Ascending aorta (tissue), 2 donors: ENCODE measurements at regions not wholly inside any gene's neighbourhood (a gene's known extent, or its start where the extent isn't known, plus 50 kb on each side); places are given as distances from the start of the nearest gene placed in this dataset.

Experiments used
- DNase-seq, 2 donors: peaks; one replicate each; pipeline ENCODE4 v3.0.0-alpha.2; 2019; ENCODE audit warnings: low spot score in 2 of 2
- H3K27ac ChIP-seq, 2 donors: fragments of 200-600 bp; sonication (generic); one replicate each; pipeline ENCODE4 v1.5.1; 2016 to 2017; ENCODE audit warnings: mild to moderate bottlenecking in 1 of 2
- H3K27me3 ChIP-seq: fragments of 200-600 bp; sonication (generic); one replicate; pipeline ENCODE4 v1.5.1; 2017
- H3K36me3 ChIP-seq, 2 donors: fragments of 200-600 bp; sonication (generic); one replicate each; pipeline ENCODE4 v1.5.1; 2016
- H3K4me1 ChIP-seq, 2 donors: fragments of 200-600 bp; sonication (generic); one replicate each; pipeline ENCODE4 v1.5.1; 2016 to 2017; ENCODE audit warnings: mild to moderate bottlenecking in 1 of 2
- H3K4me3 ChIP-seq, 2 donors: fragments of 200-600 bp; sonication (generic); one replicate each; pipeline ENCODE4 v1.5.1; 2016 to 2017; ENCODE audit warnings: mild to moderate bottlenecking in 1 of 2
- H3K9me3 ChIP-seq, 2 donors: fragments of 200-600 bp; sonication (generic); one replicate each; pipeline ENCODE4 v1.5.1; 2016
- intact Hi-C: fragments of 100-400 bp; cut with DNase I; formaldehyde crosslinking; loops from one replicate; pipeline ENCODE4 v1.15.1; 2023
- TF ChIP-seq, protein P1 (sequence below), 3 experiments: fragments of 200-600 bp in 2 of 3; fragments of 450-650 bp in 1 of 3; sonication (generic) in 2 of 3; IDR thresholded peaks; one replicate each; pipeline ENCODE4 v1.5.1; 2016 to 2019; ENCODE audit warnings: antibody characterized with exemption in 3 of 3, mild to moderate bottlenecking in 1 of 3, moderate library complexity in 1 of 3

GRCh38 chr15:81987628-81988027 lies 58.2 kb downstream of the MEX3B start:
- no peak for DNase-seq
- H3K36me3 ChIP-seq: no peaks in the 10 kb centered on the region
- TF ChIP-seq, protein P1, sequence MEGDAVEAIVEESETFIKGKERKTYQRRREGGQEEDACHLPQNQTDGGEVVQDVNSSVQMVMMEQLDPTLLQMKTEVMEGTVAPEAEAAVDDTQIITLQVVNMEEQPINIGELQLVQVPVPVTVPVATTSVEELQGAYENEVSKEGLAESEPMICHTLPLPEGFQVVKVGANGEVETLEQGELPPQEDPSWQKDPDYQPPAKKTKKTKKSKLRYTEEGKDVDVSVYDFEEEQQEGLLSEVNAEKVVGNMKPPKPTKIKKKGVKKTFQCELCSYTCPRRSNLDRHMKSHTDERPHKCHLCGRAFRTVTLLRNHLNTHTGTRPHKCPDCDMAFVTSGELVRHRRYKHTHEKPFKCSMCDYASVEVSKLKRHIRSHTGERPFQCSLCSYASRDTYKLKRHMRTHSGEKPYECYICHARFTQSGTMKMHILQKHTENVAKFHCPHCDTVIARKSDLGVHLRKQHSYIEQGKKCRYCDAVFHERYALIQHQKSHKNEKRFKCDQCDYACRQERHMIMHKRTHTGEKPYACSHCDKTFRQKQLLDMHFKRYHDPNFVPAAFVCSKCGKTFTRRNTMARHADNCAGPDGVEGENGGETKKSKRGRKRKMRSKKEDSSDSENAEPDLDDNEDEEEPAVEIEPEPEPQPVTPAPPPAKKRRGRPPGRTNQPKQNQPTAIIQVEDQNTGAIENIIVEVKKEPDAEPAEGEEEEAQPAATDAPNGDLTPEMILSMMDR (IDR thresholded peaks at IDR 0.05): no peak

GRCh38 chr15:81983497-81983896 lies 62.3 kb downstream of the MEX3B start:
- H3K9me3 ChIP-seq: no peaks in the 10 kb centered on the region
- intact Hi-C loops: no loop called here
- no peaks in the 10 kb centered on the region for H3K36me3 ChIP-seq
- TF ChIP-seq, protein P1 (IDR thresholded peaks at IDR 0.05): no peak
- H3K27me3 ChIP-seq: no peaks in the 10 kb centered on the region
- DNase-seq: no peak
- no peak overlapping the region for H3K4me3 ChIP-seq
- no peaks in the 10 kb centered on the region for H3K4me1 ChIP-seq
- no peak overlapping the region for H3K27ac ChIP-seq

More at GRCh38 chr15:81987628-81988027, 58.2 kb downstream of the MEX3B start:
- Histone ChIP-seq H3K27ac (no peak overlapping the region), H3K4me1 (no peaks in the 10 kb centered on the region), H3K4me3 (no peak overlapping the region), H3K27me3 (no peaks in the 10 kb centered on the region), H3K9me3 (peaks cover 0 to 10% of the 10 kb centered on the region in 2 donors)
- intact Hi-C loops: no loop called here

GRCh38 chr15:81982808-81983207 lies 63.0 kb downstream of the MEX3B start:
- intact Hi-C loops: no loop called here
- H3K36me3 ChIP-seq: no peaks in the 10 kb centered on the region

GRCh38 chr15:81981908-81982307 lies 63.9 kb downstream of the MEX3B start:
- TF ChIP-seq, protein P1 (IDR thresholded peaks at IDR 0.05): no peak
- Histone ChIP-seq H3K4me1 (no peaks in the 10 kb centered on the region), H3K36me3 (no peaks in the 10 kb centered on the region), H3K27me3 (no peaks in the 10 kb centered on the region), H3K9me3 (peaks cover 0 to 6% of the 10 kb centered on the region in 2 donors), H3K27ac (no peak overlapping the region), H3K4me3 (no peak overlapping the region)
- intact Hi-C loops: no loop called here
- DNase-seq: no peak

More at GRCh38 chr15:81982808-81983207, 63.0 kb downstream of the MEX3B start:
- Histone ChIP-seq H3K4me3 (no peak overlapping the region), H3K27ac (no peak overlapping the region), H3K4me1 (no peaks in the 10 kb centered on the region), H3K27me3 (no peaks in the 10 kb centered on the region), H3K9me3 (no peaks in the 10 kb centered on the region)
- TF ChIP-seq, protein P1 (IDR thresholded peaks at IDR 0.05): no peak
- DNase-seq: no peak

DNA sequence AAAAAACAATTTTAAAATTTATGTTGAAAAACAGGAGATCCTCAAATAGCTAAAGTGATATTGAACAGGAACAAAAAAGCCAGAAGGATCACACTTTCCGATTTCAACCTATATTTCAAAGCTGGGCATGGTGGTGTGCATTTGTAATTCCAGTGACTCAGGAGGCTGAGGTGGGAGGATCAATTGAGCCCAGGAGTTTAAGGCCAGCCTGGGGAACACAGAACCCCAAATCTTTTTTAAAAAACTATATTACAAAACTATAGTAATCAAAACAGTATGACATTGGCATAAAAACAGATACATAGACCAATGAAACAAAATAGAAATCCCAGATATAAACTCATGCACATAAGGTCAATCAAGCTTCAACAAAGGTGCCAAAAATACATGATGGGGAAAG lies 68.4 kb downstream of the MEX3B start:
- intact Hi-C loops: no loop called here
- Histone ChIP-seq H3K4me1 (no peaks in the 10 kb centered on the region), H3K4me3 (no peak overlapping the region), H3K36me3 (no peaks in the 10 kb centered on the region), H3K27ac (no peak overlapping the region), H3K27me3 (no peaks in the 10 kb centered on the region), H3K9me3 (peaks cover 0 to 6% of the 10 kb centered on the region in 2 donors)
- DNase-seq: no peak
- TF ChIP-seq, protein P1 (IDR thresholded peaks at IDR 0.05): no peak

DNA sequence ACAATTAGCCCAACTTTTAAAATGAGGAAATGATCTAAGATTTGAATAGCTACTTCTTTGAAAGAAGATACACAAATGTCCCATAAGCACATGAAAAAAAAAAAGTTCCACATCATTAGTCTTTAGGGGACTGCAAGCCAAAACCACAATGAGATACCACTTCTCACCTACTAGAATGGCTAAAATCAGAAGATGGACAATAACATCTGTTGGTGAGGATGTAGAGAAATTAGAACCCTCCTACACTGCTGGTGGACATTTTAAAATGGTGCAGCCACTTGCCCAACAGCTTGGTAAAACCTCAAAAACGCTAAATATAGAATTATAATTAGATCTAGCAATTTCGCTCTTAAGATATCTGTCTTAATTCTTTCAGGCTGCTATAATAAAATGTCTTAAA lies 77.1 kb downstream of the MEX3B start:
- Histone ChIP-seq H3K4me1 (no peaks in the 10 kb centered on the region), H3K27me3 (no peaks in the 10 kb centered on the region), H3K9me3 (no peaks in the 10 kb centered on the region), H3K36me3 (no peaks in the 10 kb centered on the region), H3K27ac (no peak overlapping the region), H3K4me3 (no peak overlapping the region)
- TF ChIP-seq, protein P1 (IDR thresholded peaks at IDR 0.05): no peak
- intact Hi-C loops: no loop called here
- no peak for DNase-seq
